Vagina (tissue), 2 donors: ENCODE measurements at regions not wholly inside any gene's neighbourhood (a gene's known extent, or its start where the extent isn't known, plus 50 kb on each side); places are given as distances from the start of the nearest gene placed in this dataset.
"Not testable (repeated sequence)": the region's sequence is repeated elsewhere in the genome, so short reads cannot be mapped to it uniquely, and the experiment has no call there.

Experiments used
- POLR2A ChIP-seq, 2 donors: fragments of 450-650 bp; IDR thresholded peaks; one replicate each; pipeline ENCODE4 v1.6.1; 2017; ENCODE audit warnings: antibody characterized with exemption in 2 of 2, mild to moderate bottlenecking in 2 of 2, moderate library complexity in 2 of 2
- POLR2AphosphoS5 ChIP-seq, 2 donors: sonication (generic); formaldehyde crosslinking; IDR thresholded peaks; one replicate each; pipeline ENCODE4 v1.9.0; 2017; ENCODE audit warnings: antibody characterized with exemption in 2 of 2, mild to moderate bottlenecking in 2 of 2, low read depth in 1 of 2; ENCODE audit not compliant: insufficient read depth in 1 of 2
- TF ChIP-seq, protein P1 (sequence below), 3 experiments: fragments of 450-650 bp in 2 of 3; fragments of 200-600 bp in 1 of 3; sonication (generic) in 1 of 3; IDR thresholded peaks; one replicate each; pipeline ENCODE4 v1.5.1; 2017 to 2019; ENCODE audit warnings: antibody characterized with exemption in 3 of 3, mild to moderate bottlenecking in 2 of 3, moderate library complexity in 2 of 3

DNA sequence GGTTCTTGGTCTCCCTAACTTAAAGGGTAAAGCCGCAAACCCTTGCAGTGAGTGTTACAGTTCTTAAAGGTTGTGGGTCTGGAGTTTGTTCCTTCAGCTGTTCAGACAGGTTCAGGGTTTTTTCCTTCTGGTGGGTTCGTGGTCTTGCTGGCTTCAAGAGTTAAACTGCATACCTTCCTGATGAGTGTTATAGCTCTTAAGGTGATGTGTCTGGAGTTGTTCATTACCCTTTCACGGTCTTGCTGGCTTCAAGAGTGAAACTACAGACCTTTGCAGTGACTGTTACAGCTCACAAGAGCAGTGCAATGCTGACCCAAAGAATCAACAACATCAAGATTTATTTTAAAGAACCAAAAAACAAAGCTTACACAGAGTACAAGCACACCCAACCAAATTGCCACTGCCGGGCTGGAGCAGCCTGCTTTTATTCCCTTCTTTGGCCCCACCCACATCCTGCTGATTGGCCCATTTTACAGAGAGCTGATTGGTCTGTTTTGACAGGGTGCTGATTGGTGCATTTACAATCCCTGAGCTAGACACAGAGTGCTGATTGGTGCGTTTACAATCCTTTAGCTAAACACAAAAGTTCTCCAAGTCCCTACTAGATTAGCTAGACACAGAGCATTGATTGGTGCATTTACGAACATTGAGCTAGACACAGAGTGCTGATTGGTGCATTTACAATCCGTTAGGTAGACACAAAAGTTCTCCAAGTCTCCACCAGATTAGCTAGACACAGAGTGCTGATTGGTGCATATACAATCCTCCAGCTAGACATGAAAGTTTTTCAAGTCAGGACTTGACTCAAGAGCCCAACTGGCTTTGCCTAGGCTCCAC is 121.2 kb upstream of the TMEM170B start:
- TF ChIP-seq, protein P1, sequence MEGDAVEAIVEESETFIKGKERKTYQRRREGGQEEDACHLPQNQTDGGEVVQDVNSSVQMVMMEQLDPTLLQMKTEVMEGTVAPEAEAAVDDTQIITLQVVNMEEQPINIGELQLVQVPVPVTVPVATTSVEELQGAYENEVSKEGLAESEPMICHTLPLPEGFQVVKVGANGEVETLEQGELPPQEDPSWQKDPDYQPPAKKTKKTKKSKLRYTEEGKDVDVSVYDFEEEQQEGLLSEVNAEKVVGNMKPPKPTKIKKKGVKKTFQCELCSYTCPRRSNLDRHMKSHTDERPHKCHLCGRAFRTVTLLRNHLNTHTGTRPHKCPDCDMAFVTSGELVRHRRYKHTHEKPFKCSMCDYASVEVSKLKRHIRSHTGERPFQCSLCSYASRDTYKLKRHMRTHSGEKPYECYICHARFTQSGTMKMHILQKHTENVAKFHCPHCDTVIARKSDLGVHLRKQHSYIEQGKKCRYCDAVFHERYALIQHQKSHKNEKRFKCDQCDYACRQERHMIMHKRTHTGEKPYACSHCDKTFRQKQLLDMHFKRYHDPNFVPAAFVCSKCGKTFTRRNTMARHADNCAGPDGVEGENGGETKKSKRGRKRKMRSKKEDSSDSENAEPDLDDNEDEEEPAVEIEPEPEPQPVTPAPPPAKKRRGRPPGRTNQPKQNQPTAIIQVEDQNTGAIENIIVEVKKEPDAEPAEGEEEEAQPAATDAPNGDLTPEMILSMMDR (IDR thresholded peaks at IDR 0.05), result not testable (repeated sequence)
- not testable (repeated sequence) for TF ChIP-seq POLR2A (IDR thresholded peaks at IDR 0.05); POLR2AphosphoS5 (IDR thresholded peaks at IDR 0.05; ENCODE audit: insufficient read depth in 1 of 2, low read depth in 1 of 2)
